ENCODE measurements at regions not wholly inside any gene's neighbourhood (a gene's known extent, or its start where the extent isn't known, plus 50 kb on each side); places are given as distances from the start of the nearest gene placed in this dataset.

- peak; percentile 37 for TF ChIP-seq POLR2AphosphoS5 (IDR thresholded peaks at IDR 0.05)
- TF ChIP-seq CTCF (IDR thresholded peaks at IDR 0.05), result no peak
Observed at GRCh38 chr13:40476175-40476958, 190.1 kb downstream of the FOXO1 start.
